DND-41 (cell line): ENCODE measurements at regions not wholly inside any gene's neighbourhood (a gene's known extent, or its start where the extent isn't known, plus 50 kb on each side); places are given as distances from the start of the nearest gene placed in this dataset.

Experiments used
- EZH2 ChIP-seq: IDR thresholded peaks from 3 replicates; pipeline ENCODE4 v1.6.1; 2012; ENCODE audit warnings: borderline replicate concordance, low read depth, mild to moderate bottlenecking, moderate library complexity, low read length, inconsistent platforms; ENCODE audit not compliant: severe bottlenecking
- TF ChIP-seq, protein P1 (sequence below): IDR thresholded peaks from 2 replicates; pipeline ENCODE4 v1.5.1; 2012; ENCODE audit warnings: borderline replicate concordance, low read length, moderate library complexity, mild to moderate bottlenecking; ENCODE audit not compliant: poor library complexity, severe bottlenecking; ENCODE audit errors: extremely low read depth

GRCh38 chr11:112478806-112479205, 218.1 kb upstream of the PLET1 start:
- TF ChIP-seq, protein P1, sequence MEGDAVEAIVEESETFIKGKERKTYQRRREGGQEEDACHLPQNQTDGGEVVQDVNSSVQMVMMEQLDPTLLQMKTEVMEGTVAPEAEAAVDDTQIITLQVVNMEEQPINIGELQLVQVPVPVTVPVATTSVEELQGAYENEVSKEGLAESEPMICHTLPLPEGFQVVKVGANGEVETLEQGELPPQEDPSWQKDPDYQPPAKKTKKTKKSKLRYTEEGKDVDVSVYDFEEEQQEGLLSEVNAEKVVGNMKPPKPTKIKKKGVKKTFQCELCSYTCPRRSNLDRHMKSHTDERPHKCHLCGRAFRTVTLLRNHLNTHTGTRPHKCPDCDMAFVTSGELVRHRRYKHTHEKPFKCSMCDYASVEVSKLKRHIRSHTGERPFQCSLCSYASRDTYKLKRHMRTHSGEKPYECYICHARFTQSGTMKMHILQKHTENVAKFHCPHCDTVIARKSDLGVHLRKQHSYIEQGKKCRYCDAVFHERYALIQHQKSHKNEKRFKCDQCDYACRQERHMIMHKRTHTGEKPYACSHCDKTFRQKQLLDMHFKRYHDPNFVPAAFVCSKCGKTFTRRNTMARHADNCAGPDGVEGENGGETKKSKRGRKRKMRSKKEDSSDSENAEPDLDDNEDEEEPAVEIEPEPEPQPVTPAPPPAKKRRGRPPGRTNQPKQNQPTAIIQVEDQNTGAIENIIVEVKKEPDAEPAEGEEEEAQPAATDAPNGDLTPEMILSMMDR: no peak
- no peak for TF ChIP-seq EZH2
